ENCODE measurements at regions not wholly inside any gene's neighbourhood (a gene's known extent, or its start where the extent isn't known, plus 50 kb on each side); places are given as distances from the start of the nearest gene placed in this dataset.

DNA sequence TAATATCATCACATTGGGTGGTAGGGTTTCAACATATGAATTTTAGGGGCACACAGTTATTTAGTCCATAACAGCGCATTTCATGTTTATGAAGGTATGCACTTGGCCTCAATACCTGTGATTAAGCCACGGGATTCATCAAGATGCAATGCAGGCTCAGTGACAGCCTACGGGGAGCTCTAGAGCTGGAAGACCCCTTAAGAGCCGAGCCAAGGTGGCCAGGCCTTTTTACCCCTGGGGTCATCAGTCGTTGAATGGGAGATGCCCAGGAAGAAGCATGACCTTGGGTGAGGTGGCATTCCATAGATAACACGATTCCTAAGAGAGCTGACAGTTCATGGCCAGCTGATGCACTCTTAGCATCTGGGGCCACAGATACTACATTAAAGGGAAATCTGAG lies 380.0 kb downstream of the ZNF536 start:
- no peak for DNase-seq

DNA sequence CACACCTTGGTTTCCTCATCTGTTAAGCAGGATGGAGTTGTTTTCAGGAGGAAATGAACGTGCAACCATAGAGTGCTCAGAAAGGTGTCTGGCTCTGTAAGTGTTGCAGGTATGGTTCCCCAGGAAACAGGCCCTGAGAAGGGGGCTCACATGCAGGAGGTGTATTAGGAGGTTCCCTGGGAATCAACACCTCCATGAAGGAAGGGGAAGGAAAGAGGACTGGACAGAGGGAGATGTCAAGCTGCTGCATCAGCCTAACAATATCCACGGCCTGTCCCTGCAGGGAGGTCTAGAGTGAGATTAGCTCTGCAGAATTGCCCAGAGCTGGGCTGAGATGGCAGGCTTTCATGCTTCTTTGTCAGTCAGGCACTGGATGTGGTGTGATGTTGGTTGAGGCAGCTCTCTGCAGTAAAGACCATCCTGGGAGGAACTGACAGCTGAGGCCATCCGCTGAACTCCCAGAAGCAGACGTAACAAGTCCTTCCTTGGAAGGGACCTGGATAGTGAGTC lies 373.3 kb downstream of the ZNF536 start:
- no peak for DNase-seq

DNA sequence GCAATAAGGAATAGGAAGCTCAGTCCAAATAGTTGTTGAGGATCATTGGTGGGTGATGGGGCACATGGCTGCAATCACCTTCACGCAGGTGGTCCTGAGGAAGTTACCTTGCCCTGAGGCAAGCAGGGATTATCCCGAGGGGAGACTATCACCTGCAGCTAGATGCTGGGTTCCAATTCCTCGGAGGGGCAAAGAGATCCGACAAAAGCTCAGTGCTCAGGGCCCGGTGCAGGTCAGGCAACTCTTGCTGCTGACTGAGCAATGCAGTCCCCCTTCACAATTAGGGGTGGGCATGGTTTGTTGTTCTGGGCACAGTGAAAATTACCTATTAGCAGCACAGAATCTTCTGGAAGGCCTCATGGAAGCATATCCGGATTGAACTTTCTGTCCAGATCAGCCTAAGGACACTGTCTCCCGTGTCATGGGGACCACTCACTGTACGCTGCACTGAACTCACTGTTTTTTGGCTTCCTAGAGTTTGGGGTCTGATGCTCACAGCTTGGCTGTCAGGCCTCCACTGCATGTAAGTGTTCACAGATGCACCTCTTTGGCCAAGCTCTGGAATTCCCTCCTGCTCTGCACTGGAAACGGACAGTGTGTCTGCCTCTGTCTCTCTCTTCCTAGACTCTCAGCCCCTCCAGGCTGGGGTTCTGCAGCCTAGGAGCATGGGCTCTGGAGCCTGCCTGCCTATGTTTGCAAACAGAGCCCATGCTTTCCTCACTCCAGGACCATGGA lies 372.7 kb downstream of the ZNF536 start:
- DNase-seq = no peak

DNA sequence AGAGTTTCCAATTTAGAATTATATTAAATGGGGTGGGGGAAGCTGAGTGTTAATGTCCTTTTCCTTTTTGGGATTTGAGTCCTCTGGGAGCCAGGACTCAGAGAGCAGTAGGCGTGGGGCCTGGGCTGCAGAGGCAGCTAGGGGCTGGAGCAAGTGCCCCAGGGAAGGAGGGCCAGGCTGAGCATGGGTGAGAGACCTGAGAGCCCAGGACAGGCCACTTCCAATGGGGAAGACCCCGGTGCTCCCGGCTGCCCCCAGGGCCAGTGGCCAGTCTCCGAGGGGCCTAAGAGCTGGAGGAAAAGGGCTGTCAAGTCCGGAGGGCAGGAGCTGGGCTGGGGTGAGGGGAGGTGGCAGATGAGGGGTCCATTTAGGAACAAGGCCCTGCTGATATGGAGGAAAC lies 371.5 kb downstream of the ZNF536 start:
- no peak for DNase-seq

DNA sequence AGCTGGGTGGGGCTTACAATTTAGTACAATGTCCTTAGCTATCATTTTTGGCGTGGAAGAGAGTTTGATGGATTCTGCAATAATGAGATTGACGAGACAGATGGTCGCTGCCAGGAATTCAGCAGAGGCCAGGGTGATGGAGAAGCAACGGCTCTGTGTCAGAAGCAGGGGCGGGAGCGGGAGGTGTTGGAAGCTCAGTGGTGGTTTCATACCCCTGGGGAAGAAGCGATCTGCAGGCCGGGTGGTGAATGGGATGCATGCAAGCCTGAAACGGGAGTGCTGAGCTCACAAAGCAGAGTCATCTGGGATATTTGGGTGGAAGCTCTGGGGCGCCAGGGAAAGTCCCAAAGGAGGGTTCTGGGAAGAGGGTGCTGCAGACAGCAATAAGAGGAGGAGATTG lies 370.8 kb downstream of the ZNF536 start:
- no peak for DNase-seq

DNA sequence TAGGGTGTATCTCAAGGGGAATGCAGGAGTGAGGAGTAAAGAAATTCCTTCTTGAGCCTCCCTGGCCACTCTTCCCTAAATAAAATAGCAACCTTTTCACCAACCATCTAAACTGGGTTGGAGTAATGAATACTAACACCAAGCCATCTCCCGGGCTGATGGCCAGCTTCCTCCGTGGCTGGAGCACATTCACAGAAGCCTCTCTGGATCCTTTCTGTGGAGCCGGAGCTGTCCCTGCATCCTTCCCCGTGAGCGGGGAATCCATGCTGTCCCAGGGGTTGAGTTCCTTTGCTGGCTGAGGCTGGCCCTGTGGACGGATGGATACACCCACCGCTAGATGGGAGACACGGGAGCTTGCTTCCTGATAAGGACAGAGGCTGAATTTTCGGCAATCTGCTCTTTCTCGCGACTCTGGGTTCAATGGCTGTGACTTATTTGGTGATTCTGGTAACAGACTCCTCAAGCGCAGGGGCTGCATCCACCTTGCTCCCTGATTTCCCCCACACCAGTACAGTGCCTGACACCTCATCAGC lies 370.3 kb downstream of the ZNF536 start:
- DNase-seq = no peak

DNA sequence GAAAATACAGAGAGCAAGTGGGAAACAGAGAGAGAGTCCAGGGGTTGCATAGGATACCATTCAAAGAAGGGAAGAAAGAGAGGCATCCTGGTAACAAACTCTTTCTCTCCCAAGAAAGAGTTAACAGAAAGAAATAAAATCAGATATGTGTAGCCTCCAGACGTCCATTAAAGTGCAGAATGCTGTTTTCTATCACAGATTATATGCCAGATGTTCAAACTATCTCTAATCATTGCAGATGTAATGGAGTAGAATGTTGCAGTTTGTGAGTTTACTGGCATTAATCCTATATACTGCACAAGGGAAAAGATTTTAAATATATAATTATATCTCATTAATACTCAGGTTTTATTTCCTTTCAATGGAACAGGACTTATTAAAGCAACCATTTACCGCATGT lies 369.4 kb downstream of the ZNF536 start:
- DNase-seq = no peak

DNA sequence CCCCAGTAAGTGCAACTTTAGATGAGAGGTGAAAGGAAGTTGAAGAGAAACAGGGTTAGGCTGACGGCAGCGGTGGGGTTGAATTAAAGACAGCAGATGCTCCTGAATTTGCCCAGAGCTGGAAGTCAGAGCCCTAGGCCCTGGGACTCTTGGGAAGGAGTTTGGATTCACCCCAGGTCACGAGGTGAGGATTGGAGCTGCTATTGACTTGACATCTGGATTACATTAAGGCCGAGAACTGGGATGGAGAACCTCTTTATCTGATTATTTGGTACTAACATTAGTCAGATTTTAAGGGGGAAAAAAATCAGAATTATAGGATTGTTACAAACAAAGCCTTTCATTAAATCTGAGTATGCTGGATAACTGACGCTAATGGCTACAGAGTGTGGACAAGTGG lies 367.2 kb downstream of the ZNF536 start:
- DNase-seq = no peak

DNA sequence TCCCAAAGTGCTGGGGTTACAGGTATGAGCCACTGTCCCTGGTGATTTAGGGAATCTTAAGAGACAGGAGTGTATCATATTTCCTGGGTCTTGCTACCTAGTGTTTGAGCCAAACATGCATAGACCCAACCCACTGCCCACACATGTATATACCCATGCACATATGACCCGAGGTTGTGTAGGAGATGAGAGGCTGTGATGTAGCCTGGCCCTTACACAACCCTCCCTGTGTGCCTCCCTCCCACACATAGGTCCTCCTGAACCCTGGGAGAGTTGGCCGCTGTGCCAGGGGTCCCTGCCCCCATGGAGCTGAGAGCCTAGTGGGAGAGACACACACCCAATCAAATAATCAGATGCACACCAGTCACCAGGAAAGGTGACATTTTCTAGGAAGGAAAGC lies 365.9 kb downstream of the ZNF536 start:
- no peak for DNase-seq

DNA sequence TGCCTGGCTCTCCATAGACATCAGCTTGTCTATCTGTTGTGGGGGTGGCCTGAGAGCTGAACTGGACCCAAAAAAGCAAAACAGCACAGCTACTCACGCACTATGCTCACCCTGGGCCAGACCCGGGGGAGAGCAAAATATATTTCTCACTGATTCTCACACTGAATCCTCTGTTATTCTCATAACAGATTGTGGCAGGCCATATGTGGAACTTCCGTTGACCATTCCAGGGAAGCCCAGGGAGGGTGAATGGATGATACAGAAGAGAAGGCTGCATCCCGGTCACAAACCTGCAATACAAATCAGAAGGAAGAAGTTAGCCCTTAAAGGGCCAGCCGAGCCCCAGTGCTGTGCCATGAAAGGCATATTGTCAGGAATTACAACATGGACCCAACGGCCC lies 362.5 kb downstream of the ZNF536 start:
- DNase-seq = no peak

DNA sequence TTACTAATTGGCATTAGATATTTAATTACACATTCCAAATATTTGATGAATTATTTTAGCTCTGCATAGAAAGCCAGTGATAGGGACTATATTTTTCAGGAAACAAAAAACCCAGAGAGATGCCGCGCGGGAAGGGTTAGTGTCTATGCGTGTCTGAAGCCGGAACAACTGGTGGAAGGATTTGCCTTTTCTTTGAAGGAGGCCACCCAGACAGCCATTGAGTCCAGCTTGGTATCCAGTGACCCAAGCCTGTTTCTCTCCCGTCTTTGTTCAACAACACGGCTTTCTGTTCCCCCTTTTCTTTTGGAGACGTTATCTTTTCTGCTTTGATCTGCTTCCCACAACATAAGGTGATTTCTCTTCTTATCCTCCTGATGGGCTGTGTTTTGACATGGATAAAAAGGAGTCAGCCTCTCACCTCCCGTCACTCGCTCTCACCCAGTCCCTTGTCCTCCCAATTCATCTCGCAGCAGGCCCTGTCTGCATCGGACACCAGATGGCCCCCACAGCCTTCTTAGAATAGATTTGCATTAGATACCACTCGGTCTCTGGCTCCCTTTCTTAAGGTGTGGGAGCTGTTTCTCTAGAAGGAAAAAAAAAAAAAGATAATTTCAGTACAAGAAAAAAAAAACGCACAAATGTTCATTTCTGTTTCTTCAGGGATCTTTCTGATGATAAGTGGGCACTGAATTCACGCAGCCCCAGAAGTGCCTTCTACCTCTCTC lies 361.8 kb downstream of the ZNF536 start:
- DNase-seq = peak in 15 of 51 donors; percentile 2 to 19 (median 8)

DNA sequence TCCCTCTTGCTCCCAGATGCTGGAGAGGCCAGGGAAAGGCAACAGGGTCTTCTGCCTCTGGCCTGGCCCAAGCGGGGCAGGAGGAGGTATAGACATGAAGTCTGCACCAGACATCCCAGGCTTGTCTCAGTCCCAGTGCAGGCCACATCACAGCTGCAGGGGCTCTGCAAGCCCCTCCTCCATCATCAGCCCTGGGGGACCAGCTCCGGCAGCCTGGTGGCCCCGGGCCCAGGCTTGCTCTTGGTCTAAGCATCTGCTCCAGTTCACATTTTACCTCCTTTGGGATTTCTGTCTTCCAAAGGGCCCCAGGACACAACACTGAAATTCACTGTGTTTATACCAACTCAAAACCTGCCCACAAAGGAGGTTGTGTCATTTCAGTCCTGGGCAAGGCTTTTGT lies 359.4 kb downstream of the ZNF536 start:
- no peak for DNase-seq

DNA sequence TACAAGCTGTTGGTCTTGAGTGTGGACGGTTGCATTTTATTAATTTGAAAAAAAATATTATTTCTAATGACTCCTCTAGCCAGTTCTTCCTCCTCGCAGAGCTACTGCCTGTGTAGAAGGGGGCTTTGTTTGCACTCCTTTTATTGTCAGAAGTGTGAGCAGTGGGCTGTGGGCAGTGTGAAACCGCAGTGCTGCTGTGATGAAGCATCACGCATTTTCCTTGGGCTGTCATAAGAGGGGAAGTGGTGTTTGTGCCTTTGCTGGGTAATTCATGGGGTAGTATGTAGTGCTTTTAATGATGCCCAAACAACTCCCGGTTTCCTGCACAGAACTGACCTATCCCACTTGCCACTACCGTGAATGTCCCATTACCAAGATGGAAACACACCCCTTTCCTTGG lies 357.3 kb downstream of the ZNF536 start:
- no peak for DNase-seq

DNA sequence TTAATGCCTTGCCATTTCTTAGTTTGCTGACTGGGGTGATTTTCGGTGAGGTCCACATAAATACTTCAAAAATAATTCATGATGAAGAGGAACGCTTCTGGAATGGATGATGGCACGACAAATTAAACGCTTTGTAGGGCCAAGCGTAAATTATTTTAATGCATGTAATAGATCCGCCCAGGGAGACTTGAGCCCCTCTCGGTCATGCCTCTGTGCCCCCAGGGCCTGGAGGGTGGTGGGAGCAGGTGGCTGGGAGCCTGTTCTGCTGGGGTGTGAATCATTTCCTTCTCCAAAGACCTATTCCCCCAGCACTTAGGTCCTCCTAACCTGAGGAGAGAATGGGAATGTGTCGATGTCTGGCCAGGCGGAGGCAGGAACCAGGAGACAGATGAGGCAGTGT lies 350.6 kb downstream of the ZNF536 start:
- DNase-seq = no peak

DNA sequence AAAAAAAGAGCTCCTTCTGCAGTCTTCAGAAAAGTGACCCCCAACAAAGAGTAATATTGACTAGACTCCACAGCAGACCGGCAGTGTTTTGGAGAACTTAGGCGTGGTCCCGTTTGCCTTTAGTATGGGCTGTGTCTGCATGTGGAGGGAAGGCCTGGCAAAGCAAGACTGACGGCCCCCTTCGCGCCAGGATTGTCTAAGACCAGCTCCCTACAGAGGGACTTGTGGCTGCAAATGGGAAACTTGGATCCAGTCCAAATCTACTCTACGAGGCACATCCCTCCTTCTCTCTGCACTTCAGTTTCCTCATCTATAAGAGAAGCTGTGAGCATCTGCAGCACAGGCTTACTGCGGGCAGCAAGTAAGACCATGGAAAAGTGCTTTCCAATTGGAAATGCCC lies 350.0 kb downstream of the ZNF536 start:
- no peak for DNase-seq

DNA sequence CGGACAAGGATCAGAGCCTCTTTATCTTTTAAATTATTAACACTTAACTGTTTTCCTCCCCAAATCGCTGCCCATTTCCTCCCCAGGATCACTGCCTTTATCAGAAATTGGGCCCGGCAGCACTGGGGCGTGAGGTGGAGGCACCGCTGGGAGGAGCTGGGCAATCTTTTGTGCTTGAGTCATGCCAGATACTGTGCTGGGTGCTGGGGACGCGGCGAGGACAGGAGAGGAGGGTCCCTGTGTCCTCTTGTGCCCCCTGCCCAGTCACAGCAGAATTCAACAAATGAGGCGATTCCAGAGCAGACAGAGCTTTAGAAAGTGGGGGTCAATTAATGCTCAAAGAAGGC lies 347.8 kb downstream of the ZNF536 start:
- peak in 3 of 51 donors; percentile 8 to 54 (median 26) for DNase-seq

DNA sequence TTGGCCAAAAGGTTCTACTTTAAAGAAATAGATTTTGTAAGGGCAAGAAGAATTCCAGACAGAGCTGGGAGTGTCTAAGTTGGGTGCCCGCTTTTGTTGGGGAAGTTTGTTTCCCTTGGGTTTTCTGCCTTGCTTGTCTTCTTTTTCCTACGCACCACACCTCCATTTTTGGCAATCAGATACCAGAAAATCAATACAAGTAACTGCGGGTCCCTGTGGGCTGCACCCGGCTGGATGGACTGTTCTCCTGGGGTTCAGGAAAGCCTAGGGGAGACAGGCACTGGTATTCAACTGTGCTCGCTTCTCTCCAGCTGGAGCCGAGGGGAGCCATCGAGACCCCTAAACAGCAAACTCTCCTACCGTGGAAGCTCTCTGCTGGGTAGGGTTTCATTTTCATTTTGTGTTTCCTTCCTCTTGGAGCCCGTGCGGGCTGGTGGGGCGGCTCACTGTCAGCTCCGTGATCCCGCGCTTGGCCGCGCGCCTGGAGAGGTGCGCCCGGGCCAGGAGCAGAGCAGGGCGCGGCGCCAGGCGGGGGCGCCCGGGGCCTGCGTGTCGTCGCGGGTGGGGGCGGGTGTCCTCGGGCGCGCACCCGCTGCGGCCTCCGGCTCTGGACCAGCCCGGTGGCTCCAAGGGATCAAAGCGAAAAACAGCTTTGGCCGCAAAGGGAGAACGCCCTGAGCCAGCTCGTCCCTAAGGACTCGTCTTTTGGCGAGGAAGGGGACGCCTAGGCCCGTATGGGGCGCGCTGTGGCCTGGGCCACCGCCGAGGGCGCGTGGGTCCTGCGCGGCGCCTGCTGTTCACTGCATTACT lies 347.2 kb downstream of the ZNF536 start:
- DNase-seq = peak in 34 of 51 donors; percentile 2 to 59 (median 21)

DNA sequence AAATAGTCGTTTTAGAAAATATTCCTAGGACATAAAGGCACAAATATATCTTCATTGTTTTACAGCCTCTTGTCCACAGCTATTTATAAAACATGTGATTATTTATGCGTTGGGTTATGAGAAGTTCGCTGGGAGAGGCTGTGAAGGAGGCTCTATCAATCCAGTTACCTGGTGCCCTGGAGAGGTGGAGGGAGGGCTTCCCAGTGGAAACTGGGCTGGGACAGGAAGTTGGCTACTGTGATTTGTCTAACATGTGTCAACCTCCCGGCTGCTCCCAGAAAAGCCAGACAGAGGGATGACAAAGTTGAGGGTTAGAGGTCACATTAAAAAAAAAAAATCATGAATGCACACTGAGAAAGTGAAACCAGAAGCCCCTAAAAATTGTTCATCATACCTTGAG lies 346.5 kb downstream of the ZNF536 start:
- no peak for DNase-seq

DNA sequence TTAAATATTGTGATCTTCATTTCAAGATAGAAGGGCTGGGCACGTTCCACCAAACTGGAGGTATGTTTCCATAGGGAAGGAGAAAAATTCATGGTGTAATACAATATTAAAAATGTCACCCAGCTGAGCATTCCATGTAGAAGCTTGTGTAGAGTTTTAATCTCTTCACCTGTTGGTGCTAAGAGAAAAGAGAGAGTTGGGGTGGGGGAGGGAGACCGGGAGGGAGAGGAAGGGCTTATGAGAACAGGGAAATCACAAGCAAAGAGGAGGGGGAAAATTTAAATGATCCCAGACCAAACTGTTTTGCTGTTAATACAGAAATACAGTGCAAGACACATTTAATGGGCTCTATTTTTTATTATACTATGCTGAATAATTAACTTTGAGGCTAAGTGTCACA lies 345.8 kb downstream of the ZNF536 start:
- no peak for DNase-seq

DNA sequence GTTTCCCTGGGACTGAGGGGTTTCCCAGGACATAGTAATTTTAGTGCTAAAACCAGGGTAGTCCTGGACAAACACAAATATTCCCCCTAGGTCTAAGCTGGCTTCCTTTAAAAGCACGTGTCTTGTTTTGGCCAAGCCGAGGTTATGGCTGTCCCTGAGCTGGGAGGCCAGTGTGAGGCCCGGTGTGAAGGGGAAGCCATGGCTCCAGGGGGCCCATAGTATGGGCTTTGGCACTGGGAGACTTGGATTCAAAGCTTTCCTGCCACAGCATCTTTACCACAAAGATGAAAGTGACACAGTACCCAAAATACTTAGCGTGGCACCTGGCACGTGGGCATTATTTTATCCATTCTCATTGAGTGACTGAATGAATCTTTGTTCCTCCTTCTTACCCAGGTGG lies 345.2 kb downstream of the ZNF536 start:
- DNase-seq = no peak

DNA sequence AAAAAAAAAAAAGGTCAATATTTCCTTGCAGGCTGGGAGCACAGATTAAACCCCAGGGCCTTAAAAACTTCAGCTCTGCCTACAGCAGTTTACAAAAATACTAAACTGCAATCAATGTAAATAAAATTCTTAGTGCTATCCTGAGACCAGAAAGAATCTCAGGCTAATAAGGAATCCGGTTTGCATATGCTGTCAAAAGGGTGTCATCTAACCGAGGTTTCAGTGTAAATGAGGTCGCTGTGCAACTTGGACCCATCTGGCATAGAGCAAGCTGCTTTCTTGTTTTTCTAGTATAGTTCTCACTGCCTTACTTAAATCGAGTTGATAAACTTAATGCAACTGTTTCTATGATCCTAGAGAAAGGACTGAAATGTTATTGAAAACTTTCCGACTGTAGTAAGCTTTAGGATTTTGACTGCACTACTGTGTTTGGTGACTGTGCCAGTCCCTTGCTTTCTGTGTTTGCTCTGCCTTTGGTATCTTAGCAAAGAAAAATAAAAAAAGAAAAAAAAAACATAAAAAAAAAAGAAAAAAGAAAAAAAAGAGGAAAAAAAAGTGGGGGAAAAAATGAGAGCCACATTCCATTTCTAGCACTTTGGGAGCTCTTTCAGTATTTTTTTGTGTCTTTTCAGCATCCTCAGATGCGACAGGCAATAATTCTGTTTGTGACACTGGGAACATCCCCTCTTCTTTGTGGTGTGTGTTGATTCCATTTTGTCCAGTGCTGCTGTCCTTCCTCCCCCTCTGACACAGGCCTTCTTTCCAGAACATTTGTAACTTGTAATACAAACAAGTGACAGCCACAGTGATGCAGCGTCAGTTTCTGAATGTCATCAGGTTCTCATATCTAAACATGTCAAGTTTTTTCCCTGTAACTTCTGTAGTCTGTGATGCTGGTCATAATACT lies 340.5 kb downstream of the ZNF536 start:
- DNase-seq = no peak
